Uterus (tissue), 2 donors: ENCODE measurements at regions not wholly inside any gene's neighbourhood (a gene's known extent, or its start where the extent isn't known, plus 50 kb on each side); places are given as distances from the start of the nearest gene placed in this dataset.

Source experiments
- CTCF ChIP-seq, 4 experiments: fragments of 200-600 bp in 2 of 4; fragments of 450-650 bp in 2 of 4; sonication (generic) in 2 of 4; IDR thresholded peaks; one replicate each; pipeline ENCODE4 v1.5.1; 2016 to 2019; ENCODE audit warnings: antibody characterized with exemption in 4 of 4, mild to moderate bottlenecking in 2 of 4, moderate library complexity in 1 of 4
- POLR2A ChIP-seq, 2 donors: fragments of 450-650 bp; IDR thresholded peaks; one replicate each; pipeline ENCODE4 v1.6.1; 2016; ENCODE audit warnings: antibody characterized with exemption in 2 of 2, mild to moderate bottlenecking in 1 of 2, moderate library complexity in 1 of 2

DNA sequence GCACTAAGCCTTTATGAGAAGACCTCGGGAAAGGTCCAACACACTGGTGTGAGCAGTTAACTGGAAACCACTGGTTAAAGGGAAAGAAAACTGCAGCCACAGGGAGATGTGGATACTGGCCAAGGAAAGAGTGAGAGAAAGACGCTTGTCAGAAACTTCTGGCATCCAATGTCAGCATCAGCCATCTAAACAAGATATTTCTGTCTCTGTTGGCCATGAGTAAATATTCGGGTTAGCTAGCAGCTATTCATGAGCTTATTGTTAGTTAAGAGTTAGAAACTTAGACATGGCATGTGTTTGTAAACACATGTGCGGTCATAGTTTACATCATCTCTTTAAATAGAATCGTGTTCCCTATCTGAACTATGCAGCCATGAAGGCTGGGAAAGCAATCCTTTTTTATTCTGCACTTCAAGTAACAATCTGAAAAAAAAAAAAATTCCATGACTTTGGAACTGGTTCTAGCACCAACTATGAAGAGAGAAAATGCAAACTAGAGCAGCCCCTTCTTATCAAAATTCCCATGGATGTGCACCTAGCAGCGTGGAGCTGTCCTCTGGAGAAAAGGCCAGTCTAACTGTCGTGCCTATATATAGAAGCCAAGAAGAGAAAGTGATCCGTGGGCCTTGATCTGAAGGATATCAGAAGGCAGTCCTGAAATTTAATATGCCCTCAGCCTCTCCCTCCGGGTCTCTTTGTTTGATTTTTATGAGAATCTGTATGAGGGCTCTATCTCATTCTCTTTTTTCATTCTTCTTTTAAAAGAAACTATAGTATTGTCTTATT is 84.0 kb upstream of the RFX8 start:
- TF ChIP-seq CTCF (IDR thresholded peaks at IDR 0.05): no peak
- no peak for TF ChIP-seq POLR2A (IDR thresholded peaks at IDR 0.05)
